NCI-H524 treated with DMSO at 0.1 percent for 48 hours (cell line): ENCODE measurements at regions not wholly inside any gene's neighbourhood (a gene's known extent, or its start where the extent isn't known, plus 50 kb on each side); places are given as distances from the start of the nearest gene placed in this dataset.

Experiments
- DNase-seq: peaks from one replicate; lab custom pipeline; 2025; lab: John Stamatoyannopoulos, UW

DNA sequence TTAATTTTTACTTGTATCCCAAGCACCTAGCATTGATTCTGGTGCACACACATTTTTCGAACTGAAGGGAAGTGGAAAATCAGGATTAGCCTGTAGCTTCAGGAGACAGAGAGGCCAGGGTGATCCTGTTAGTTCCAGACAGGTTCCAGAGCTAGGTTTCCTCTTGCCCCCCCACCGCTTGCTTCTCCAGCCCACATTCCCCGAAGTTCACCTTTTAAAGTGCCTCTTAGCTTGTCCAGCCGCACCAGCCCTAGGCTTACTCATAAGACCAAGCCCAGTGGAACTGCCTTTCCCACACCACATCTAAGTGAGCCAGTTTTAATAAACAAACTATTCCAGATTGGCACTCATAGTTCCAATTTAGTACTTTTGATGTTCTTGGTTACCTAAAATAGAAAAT is 898.6 kb upstream of the KLHL29 start:
- no peak for DNase-seq

DNA sequence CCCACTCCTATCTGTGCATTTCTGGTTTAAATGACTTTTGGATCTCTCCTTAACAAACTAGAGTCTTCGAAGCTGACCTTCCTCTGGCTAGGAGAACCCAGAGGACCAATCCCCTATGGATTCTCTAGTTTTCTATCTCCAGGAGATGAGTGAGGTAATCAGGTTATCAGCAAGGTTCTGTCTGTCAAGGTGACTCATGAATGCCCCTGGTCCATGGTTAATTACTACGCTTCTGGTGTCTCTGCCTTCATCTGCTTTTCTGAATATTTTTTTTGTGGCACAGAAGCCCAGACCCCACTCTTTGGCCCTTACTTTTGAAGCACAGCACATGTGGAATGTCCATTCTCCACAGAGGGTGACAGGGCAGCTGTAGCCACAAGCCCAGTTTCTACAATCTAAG is 897.9 kb upstream of the KLHL29 start:
- DNase-seq: no peak

DNA sequence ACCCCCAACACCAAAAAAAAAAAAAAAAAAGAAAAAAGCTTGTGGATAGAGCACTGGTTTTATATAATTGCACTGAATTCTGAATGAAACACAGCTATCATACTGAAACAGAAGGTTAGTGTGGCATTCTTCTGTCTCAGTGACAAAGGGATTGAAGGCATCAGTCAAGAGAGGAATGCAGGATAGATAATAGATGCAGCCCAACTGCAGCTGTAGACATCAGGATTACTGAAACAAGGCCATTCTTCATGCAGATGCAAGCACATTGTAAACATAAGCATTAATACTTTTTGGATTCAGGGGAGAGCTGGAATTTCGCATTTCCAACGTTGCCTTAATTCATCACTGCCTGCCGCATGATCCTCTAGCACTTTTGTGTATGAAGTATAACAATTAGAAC is 897.4 kb upstream of the KLHL29 start:
- no peak for DNase-seq

DNA sequence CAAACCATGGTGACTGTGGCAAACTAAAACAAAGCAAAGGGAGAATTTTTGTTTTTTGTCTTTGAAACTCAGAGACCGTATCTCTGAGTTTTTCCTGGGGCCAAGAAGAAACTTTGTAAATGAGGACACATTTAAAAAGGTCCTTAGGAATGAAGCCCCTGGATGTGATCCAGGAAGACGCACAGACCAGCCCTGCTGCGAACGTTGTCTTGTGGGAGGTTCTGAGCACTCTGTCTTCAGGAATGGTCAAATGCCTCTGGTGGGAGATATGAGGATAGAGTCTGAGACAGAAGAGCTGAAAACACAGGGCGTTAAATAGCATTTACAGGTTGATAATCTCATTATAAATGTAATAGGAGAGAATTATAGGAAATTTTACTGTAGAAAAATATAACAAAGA is 893.5 kb upstream of the KLHL29 start:
- no peak for DNase-seq

DNA sequence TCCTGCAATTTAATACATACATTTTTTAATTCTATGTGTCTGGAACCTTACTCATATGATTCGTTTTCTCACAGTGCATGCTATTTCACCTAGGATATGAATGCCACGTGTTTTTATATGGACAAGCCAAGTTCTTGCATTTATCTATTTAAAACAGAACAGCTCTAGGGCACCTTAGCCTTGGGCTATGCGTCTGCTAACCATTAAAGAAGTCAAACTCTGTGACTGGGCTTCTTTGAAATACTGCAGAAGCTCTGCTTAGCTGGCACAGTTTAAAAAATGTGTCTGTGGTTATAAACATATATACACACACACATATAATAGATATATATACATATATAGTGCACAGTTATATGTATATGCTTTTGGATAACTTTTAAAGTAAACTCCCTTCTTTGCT is 890.8 kb upstream of the KLHL29 start:
- no peak for DNase-seq

DNA sequence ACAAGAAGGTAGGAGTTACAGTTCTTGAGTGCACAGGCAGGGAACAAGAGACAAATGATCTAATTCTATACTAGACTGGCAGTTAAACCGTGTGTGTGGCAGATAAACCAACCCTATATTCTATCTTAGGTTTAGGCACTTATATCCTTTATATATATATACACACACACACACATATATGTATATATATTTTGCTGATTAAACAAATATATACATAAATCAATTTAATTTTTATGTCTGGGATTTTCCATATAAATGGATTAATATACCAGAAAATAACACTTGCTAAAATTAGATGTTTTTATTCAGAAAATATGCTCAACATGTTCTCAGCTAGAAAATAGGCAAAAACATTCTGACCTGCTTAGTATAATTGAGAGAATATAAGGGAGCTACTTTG is 887.9 kb upstream of the KLHL29 start:
- DNase-seq: no peak

DNA sequence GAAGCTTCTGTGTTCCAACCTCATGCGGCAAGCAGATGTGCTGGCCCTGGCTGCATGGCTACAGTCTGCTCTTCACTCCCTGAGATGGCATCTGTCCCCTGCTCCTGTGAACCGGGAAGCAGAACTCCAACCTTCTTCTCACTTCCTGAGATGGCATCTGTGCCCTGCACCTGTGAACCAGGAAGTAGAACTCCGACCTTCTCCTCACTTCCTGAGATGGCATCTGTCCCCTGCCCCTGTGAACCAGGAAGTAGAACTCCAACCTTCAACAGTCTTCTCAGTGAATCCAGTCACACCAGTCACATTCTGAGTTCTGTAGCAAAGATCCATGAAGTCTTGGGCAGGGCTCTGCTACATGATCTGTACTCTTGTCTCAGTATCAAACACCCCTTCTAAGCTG is 887.2 kb upstream of the KLHL29 start:
- no peak for DNase-seq

DNA sequence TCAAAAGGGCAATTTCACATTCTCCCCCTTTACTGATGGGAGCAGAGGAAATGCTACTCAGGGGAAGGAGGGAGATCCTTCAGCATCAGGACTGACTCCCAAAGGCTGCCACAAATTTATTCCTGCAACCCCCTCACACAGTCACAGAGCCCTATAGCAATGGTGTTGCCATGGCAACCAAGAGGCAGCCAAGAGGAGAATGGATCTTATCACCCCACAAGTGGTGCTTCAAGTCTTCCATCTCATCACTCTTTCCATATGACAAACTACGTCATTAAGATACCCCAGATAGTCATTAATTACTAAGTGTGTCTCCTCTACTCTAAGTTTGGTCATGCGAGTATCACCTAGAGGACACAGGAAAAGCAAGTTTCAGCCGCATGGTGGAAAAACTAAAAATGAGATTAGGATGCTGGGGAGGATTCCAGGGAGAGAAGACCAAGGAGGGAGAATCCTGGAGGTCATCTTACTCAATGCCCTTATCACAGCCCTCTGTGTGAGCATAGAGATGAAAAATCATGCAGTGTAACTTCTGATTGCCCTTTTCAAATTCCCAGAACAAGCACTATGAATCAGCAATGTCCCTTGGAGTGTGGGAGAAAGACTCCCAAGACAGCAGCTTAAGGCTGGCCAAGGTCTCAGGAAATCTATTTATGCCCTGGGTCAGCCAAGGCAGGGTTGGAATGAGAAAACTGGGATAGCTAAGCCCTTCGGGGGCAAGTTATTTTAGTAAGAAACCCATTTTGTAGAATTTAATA is 885.7 kb upstream of the KLHL29 start:
- peak; percentile 25 for DNase-seq

DNA sequence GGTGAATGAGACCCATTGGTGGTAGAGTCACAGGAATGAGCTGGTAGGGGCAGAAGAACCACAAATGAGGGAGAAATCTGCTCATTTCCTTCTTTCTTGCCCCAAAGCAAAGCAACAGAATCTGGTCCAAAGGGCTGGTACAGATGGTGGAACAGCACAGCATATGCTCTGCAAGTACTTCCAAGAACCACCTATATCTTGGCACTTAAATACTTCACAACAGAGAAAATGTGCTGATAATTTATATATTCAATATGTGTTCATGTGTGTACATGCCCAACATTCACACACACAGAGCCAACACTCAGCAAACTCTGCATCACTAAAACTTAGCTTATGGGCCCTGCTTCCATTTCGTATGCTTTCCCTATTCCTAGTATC is 884.4 kb upstream of the KLHL29 start:
- DNase-seq: no peak

DNA sequence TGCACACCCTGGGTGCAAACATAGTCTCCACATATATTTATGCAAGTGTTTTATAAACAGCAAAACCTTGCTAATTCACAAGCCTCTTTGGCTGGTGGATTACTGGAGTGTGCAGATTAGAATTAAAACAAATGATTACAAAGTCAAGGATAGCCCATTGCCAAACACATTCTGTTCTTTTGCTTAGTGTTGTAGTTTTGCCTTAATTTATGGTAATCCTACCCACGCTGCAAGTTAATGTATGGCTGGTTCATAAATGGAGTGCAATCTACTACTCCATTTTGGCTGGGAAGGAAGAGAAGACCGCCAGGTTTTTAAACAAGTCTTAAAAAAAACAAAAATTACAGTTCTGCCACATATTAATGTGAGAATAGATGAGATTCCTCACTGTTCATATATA is 883.1 kb upstream of the KLHL29 start:
- no peak for DNase-seq

DNA sequence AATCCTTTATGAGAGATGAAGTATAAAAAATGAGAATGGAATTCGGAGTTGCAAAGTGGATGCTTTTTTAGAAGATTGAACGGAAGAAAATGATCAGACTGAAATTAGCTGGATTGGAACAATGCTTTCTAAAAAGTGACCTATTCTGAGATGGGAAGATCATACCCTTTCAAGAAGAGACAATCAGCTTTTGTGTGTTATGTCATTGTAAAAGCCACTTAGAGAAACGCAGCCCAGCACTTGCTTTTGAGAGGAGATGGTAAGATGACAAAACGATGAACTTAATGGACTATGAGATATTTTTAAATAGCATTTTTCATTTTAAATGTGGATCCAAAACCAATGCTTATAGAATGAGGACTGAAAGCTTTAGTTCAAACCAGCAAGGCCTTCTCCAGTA is 871.4 kb upstream of the KLHL29 start:
- no peak for DNase-seq

DNA sequence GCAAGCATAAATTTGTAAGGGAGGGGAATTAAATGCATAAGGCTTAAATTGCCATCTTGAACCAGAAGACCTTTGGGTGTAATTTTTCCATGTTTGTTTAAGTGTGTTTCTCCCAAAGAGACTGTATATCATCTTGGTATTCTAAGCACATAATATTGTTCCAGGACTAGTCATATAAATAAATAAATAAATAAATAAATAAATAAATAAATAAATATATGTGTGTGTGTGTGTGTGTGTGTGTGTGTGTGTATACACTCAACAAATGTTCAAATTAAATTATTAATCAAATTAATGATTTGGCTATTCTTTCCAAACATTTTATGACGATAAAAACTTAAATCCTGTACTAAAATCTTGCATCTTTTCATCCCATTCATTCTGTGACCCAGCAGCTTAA is 867.8 kb upstream of the KLHL29 start:
- no peak for DNase-seq

DNA sequence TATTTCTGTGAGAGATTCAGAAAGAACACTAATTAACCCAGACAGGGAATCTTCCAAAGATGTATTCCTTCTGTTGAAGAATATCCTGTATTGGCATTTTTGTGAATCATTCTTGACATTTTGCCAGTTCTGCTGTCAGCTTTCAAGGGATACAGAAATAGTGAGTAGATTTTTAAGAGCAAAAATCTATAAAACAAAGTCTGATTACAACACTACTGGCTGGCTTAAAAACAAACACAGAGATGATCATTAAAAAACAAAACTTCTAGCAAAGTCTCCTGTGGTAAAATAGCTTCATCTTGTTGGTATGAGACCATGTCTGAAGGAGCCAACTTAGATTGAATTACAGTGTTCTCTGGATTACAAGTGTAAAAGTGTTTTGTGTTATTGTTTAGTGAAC is 866.3 kb upstream of the KLHL29 start:
- no peak for DNase-seq

DNA sequence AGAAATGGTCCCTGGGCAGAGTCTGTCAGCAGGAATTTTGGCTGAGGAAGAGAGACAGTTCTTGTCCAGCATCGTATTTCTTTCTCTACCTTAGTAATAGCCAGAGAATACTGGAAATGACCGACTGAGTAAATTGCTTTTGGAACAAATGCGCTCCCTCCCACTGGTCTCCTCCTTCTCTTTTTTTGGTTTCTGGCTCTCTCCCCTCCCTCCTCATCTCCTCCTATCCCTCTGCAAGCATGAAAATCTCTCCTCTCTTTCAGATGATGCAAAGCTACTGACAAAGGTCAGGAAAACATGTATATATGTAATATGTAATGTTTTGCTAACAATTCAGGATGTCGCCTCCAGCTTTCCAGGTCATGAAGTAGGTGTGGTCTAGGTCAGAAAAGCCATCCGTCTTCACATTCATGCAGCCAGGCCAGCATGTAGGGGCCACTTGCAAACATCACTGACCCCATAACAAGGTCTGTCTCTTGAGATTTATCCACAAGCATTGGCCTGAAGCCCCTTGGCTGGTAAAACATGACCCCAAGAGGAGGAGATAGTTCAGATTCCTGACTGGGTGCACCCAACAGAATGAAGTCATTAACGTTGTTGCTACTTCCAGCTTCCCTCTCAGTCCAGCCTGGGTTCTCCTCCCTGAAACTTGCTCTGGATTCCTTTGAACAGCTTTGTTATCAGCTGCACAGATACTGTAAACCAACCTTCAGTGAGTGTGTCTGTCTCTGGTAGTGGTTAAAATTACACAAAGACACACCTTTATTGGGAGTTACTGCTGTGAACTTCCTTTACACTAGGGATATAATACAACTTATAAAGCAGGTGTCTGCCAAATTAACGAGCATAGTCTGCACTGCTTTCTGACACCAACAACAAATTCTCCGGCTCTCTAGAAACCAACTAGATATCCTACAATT is 864.4 kb upstream of the KLHL29 start:
- no peak for DNase-seq

DNA sequence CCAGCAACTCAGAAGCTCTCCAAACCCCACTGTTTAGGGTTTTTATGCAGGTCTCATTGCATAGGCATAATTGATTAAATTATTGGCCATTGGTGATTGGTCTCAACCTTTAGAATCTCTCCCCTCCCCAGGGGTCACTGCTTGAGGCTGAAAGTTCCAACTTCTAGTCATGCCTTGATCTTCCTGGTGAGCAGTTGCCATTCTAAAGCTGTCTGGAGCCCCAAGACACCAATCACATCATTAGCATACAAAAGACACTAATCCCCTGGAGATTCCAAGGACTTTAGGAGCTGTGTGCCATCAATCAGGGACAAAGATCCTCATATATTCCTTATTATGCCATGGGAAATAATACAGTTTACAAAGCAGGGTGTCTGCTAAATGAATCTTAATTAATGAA is 863.4 kb upstream of the KLHL29 start:
- DNase-seq: no peak

DNA sequence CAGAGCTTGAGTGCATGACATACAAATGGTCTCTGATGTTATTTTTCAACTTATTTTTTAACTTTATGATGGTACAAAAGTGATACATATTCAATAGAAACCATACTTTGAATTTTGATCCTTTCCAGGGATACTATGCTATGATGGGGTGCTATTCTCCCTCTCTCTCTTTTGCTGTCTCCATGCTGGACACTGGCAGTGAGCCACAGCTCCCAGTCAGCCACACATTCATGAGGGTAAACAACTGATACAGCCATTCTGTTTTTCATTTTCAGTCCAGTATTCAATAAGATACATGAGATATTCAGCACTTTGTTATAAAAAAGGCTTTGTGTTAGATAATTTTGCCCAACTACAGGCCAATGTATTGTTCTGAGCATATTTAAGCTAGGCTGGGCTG is 859.3 kb upstream of the KLHL29 start:
- DNase-seq: no peak

DNA sequence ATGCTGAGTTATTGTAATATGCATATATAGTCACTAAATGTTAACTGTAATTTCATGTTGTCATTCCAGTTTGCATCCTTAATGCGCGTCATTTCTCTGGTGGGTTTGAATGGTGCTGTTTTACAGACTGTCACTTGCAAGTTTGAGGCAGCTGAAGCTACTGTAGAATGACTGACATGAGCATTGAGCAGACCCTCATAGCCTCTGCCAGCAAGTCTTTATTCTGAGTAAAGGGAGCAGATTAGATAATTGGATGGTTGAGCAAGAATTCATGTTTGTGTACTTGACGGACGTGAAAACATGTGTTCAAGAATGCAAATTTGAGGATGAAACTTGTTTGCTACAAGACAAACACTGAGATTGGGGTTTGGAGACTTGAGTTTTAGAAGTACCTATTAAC is 854.8 kb upstream of the KLHL29 start:
- DNase-seq: no peak

DNA sequence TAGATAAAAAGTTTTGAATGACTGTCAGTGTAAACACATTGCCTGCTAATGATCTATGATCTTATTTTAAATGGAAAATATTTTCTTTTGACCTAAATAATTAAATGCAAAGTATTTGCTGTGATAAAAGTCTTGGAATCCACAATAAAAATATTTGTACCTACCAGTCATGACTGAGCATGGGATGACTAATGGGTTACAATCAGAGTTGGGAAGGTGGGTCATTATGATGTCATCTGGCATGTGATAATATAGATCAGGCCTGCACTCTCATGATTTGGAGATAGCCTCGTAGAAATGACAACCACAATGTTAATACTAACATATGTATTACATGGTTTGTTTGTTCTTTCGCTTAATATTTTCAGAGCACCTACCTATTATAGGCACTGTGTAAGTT is 848.8 kb upstream of the KLHL29 start:
- no peak for DNase-seq

DNA sequence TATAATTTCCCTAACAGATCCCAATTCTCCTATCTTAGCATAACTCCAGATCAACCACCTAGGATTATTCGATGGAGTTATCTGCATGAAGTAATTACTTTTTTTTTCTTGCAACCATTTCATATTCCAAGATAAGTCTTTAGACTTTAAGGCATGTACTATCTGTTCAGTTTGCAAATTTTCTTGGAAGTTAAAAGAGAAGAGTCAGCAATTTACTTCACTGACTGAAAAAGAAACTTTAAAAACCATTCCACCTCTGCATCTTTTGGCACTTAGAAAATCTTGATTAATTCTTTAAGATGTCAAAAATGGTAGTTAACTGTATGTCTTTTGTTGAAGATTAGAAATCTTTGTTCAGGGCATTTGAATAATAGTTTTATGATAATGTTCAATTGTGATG is 830.5 kb upstream of the KLHL29 start:
- DNase-seq: no peak

DNA sequence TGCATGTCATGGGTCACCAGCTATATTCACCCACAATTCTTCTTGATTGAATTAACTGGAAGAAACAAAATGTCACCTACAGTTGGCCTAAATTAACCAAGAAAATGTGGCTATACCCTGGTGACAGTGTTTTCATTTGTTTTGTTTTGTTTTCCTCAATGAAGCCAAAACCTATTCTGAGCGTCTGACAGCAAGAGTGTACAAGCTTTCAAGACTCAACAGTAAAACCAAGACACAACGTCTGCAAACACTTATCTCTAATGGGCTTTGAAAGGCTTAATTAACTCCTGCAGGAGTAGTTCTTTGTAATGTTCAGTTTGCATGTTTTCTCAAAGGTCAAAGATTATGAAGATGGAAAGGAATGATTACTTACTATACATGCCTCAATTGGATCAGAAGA is 827.6 kb upstream of the KLHL29 start:
- no peak for DNase-seq

DNA sequence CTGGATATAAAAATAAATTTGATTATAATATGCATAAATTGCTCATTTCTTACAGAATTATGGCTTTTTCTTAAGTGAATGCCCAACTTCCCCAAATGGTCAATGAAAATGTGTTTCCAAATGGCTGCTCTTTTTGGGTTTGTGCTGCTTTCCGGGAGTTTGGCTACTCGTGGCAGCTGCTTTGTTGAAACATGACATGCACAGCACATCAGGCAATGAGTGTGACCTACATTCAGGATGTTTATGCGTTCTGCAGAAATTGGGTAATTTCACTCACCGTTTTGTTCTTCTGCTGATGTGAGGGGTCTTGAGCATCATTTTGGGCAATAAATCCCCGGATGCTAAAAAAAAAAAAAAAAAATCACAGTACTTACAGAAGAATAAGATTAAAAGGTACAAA is 825.0 kb upstream of the KLHL29 start:
- DNase-seq: no peak

DNA sequence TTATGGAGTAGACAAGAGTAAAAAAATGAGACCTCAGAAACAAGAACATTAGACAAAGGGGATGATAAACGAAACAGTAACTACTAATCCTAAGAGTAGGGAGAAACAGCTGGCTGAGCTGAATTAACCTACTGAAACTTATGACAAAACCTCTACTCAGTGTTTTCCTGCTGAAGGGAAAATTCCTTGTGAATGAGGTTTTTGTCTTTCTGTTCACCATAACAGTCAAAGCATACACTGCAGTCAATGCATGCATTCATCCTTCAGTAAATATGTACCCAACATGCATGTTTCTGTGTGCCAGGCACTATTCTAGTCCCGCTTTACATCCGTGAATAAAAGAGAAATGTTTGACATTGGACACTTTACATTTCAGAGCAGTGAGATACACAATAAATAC is 805.6 kb upstream of the KLHL29 start:
- no peak for DNase-seq

DNA sequence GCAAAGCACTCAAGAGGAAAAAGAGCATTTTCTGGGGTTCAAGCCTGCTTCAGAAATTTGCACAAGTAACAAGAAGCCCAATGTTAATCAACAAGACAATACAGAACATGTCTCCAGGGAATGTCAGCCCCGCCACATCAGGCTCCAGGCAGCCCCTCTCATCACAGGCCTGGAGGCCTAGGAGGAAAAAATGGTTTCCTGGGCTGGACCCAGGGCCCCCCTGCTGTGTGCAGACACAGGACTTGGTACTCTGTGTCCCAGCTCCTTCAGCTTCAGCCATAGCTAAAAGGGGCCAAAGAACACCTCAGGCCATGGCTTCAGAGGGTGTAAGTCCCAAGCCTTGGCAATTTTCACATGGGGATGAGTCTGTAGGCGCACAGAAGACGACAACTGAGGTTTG is 802.9 kb upstream of the KLHL29 start:
- no peak for DNase-seq

DNA sequence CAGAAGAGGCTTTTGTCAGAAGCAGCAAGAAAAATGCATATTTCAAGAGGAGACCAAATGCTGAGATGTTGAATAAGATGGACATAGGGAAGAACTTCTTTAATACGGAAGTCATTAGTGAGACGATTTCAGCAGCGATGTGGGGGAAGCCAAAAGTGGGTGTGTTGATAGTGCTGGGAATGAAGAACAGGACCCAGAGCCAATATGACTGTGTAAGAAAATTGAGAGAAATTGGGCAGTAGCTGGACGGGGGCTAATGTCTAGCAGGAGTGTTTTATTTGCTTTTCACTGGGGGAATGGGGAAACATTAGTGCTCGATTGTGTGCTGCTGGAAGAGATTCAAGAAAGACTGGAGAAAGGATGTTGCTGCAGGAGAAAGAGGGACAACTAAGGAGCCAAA is 788.7 kb upstream of the KLHL29 start:
- no peak for DNase-seq
